GM21717 (cell line): ENCODE measurements at regions not wholly inside any gene's neighbourhood (a gene's known extent, or its start where the extent isn't known, plus 50 kb on each side); places are given as distances from the start of the nearest gene placed in this dataset.

Experiments
- ATAC-seq: cut with Tn5 transposase; IDR thresholded peaks from one replicate; pipeline ENCODE4 v1.9.1; 2021; ENCODE audit warnings: mild to moderate bottlenecking, moderate library complexity; ENCODE audit not compliant: unreplicated experiment

DNA sequence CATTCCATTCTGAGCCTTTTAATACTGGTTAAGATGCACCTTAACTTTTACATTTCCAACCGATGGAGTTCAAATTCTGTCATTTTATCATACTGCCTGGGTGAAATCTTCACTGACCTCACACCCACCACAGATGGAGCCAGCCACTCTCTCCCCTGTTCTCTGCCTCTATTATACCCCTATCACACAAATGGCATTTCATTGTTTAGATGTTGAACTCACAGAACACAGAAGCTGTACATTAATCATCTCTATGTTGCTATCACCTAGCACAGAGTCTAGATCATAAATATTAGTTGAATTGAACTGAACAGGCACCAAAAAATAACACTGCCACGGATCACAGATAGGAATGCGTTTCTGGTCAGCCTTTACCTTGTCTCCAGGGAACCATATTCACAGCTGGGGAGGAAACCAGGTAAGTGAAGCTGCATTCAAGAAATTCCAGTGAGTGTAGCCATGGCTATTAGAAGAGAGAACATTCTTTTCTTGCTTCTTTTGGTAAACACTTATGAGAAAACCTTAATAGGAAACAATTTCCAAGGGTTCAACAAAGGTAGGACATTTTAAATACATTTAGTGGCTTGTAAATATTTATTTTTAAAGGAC is 194.9 kb upstream of the RMST start:
- ATAC-seq: no peak

DNA sequence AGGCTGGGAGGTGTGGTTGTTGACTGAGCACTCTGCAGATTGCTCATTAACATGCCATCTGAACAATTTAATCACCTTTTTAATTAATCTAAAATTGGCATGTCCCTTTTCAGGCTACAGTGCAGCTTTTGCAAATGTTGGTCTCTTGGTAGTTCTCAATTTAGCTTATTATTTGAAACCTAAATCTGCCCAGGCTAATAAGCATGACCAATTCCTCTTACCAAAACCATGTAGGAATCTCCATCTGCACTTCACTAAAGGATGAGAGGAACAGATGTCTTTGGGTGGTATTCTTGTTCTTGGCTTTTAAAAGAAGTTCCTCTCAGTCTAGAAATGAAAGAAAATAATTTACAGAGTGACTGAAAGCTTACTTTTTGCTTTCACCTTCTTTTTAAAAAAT is 190.1 kb upstream of the RMST start:
- ATAC-seq: no peak

DNA sequence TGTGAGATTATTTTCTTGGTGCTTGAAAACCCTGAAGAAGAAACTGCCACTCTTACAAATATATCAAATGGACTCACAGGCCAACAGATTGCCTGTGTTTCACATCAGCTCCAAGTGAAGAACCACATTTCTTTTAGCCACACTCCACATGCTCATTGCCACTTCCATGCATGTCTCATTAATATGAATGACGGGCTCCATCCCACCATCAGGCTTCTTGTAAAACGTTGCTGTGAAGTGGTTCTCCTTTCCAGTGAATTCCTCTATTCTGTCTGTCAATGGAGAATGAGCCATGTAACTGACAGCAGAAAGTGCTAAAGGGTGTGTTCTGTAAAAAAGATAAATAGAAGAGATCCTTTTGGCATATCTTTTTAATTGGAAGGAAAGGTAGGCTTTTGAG is 188.2 kb upstream of the RMST start:
- ATAC-seq: no peak

DNA sequence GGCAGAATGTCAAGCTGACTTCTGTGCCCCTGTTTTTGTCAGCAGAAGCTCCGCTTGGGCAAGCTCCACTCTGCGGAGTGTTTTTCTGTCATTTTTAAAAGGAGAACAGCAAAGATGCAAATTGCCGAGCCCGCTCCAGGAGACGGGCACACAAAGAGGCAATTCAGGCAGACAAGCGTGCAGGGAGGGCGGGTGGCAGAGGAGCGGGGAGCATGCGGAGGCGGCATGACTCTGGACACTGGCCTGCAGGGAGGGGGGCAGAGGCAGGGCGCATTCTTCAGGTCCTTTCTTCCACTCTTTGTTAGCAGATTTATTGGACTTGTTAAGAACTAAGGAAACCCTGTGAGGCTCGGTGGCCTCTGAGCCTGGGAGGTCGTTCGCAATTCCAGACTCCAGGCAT is 187.3 kb upstream of the RMST start:
- ATAC-seq: no peak

DNA sequence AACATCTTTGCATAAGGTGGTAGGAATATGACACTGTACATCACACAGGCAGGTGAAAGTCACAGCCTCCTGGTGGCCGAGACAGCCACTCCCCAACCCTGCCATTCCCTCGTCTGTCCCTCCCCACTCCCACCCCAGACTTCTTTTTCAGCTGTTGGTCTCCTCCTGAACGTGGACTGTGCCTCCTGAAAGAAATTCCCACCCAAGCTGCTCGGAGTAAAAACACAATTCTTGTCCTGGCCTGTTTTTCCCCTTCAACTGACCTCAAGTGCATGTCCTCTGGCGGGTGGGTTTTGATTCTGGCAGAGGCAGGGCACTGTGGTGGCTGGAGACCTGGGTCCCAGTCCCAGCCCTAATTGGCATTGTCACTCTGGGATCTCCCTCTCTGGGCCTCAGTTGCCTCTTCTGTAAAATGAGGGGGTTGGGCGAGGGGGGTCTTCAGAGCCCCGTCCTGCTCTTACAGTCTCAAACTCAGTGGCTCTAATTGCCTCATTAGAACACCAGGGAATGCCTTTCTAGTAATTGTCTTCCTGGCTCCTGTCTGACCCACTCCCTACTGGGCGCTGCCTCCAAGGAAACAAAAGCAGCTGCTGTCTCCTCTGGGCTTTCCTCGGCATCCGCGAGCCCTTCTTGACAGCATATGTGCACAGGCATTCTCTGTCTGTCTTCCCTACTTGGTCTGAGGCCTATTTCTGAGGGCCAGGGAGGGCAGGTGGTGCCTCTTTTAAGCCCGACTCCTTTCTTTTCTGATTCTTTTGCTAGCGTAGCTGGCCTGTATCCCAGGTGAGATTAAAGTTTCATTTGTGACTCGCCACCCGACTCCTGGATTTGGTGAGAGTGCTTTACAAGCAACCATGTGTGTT is 186.6 kb upstream of the RMST start:
- no peak for ATAC-seq

DNA sequence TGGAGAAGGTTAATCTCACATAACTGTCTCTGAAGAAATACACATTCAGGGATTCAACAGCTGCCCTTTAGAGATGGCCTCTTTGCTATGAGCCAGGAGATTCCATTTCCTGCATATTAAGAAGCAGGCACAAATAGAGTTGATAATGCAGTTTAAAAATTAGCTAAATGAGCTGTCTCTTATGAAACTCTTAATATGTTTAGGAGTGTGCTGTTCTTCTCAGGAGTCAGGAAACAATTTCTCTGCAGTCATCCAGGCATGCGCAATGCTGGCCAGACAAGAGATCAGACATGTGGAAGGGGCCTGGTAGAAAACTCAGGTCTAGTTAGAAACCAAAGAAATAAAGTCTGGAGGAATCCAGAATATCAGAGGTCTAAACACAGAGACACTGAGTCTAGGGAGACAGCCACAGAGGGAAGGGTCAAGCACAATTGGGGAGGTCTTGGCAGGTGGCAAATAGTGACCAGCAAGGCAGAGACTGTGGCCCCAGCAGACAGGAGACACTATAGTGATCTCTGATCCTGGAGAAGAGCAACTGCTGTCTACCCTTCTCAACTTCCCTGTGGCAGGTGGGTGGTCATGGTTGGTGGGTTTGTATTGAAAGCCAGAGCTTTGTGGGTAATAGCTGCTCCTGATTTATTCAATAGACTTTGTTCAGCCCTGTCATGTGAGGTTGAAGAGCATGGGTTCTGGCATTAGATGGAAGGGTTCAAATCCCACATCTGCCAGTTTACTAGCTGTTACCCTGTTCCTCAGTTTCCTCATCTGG is 185.8 kb upstream of the RMST start:
- no peak for ATAC-seq

DNA sequence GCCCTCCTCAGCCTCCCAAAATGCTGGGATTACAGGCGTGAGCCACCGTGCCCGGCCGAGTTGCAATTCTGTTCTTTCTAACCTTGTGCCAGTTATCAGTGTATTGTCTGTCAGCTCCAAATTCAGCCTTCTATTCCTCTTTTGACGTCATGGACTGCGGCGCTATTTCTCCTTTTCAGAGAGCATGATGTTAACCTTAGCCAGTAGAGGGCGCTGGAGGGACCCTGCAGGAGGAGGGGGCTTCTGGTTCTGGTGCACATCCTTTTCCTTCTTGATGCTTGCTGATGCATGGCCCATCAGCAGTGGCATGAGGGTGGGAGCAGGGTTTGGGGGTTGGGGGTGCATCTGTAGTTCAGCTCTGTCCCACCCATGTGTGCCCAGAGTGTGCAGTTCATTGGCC is 179.3 kb upstream of the RMST start:
- ATAC-seq: no peak

DNA sequence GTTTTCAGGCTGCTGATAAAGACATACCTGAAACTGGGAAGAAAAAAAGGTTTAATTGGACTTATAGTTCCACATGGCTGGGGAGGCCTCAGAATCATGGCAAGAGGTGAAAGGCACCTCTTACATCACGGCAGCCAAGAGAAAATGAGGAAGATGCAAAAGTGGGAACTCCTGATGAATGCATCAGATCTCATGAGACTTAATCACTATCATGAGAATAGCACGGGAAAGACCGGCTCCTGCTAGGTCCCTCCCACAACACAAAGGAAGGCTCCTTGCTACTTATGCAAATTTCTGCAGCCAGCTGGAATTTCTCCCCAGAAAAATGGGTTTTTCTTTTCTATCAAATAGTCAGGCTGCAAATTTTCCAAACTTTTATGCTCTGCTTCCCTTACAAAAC is 174.1 kb upstream of the RMST start:
- no peak for ATAC-seq

DNA sequence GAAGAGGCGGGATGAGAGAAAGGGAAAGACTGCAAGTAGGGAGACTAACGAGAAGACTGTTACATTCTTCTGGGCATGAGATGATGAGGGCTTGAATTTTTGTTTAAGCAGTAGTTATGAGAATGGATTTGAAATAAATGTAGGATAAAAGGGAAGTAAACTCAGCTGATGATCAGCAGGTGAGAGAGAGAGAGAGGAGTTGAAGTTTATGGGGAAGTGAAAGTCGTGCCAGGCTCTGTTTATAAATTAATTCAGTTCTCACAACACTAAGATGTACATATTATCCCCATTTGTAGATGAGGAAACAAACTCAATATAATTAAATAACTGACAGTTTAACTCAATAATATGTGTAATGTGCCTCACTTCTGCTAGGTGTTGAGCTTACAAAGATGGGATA is 170.0 kb upstream of the RMST start:
- no peak for ATAC-seq

DNA sequence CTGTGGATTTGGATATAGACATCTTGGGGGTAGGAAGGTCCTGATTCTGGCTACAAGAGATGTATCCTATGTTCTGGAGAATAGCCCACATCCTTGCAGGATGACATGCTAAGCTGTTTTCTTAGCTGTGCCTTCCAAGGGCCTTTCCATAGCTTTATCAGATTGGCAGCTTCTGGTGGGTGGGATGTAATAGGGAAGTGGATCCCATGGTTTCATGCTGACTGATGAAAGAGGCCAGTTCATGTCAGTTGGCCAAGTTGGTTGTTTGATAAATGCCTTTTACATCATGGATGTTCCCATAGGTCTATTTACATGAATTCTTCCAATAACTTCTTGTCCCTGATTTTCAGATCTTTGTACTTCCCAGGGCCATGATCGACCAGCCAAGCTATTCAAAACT is 169.1 kb upstream of the RMST start:
- no peak for ATAC-seq

DNA sequence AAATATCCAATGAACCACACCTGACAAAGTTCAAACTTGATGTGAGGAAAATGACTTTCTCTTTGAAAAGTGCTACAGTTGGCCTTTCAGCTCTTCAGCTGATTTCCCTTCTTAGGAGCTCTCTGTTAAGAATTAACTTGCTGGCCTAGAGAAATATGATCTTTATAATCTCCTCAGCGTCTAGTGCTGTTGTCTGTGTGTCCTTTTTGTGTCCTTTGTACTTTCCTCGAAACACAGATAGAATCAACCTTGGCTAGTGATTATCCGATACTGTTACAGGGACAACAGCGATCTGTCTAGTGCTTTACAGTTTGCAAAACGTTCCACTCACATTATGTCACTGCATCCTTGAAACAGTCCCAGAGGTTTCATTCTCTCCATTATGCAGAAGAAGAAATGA is 162.8 kb upstream of the RMST start:
- ATAC-seq: no peak

DNA sequence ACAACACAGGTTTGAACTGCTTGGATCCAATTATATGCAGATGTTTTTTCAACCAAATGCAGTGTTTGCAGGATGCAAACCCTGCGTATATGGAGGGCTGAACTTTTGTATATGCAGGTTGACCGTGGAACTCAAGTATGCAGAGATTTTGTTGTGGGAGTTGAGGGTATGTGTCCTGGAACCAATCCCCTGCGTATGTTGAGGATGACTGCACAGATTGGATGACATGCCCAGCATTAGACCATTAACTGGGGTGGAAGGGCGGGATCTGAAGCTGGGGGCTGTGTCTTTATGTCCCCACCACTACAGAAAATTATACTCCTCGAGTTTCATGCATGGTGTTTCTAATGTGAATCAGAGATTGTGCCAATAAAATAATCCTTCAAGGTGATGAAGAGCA is 162.2 kb upstream of the RMST start:
- no peak for ATAC-seq

DNA sequence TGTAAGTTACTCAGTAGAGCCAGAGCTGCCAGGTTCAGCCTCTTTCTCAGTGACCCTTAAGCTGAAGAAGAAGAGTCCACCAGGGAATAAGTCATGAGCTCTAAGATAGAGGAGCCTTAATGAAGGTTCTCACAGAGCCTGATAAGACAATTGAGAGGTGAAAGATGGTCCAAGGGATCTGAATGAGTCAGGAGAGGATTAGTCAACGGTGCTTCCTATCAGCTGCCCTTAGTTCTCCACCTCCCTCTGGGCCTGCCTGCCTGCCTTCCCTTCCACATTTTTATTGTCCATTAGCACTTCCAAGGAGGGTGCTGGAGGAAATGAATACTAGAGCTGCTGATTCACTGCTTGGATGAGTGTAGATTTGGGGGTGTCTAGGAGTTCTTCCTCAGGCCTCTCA is 161.7 kb upstream of the RMST start:
- ATAC-seq: no peak

DNA sequence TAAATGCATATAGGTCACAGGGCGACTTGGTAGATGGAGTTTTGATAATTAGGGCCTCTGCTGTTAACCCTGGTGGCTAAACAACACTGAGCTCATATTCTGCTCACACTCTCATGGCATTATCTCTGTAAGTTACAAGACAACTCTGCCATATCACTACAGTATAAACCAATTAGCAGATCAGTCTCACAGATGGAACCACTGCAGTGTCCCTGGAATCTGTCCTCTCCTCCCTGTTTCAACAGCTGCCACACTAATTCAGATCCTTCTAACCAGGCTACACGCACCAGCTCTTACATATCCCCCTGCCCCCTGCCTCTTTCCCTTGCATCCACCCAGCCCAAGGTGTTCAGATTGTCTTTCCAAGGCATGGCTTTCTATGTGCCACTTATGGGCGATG is 161.0 kb upstream of the RMST start:
- ATAC-seq: no peak

DNA sequence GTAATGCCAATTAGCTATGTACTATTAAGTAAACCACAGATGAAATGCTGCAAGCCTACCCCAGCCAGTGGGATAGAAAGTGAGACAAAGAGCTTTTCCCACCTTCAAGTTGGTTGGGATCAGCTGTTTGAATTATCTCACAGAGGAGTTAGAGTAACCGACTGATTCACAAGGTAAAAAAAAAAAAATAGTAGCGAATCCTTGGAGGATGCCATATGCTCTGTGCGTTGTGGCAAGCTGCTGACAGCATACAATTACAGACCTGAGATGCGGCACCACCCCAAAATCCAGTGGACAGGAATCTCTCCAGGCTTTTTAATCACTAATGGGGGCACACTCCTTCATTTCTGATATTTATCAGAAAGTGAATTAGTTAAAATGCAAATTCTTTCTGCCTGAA is 157.0 kb upstream of the RMST start:
- no peak for ATAC-seq

DNA sequence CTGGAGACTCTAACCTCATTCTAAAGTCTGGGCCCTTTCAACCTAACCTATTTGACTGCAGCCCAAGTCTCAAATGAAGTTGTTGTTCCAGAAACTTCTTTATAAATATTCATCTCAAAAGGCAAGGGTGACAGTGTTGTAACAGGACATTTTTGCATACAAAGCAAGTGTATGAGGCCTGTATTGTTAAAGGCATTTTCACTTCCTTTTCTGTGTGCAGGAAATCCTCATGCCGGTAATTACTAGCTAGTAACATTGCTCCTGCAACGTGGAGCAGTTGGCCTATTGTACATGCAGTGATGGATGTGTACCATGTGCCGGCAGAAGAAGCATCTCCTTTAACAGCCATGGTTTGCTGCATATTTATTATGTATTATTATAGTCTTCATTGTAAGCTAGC is 156.5 kb upstream of the RMST start:
- peak; percentile 99 for ATAC-seq

DNA sequence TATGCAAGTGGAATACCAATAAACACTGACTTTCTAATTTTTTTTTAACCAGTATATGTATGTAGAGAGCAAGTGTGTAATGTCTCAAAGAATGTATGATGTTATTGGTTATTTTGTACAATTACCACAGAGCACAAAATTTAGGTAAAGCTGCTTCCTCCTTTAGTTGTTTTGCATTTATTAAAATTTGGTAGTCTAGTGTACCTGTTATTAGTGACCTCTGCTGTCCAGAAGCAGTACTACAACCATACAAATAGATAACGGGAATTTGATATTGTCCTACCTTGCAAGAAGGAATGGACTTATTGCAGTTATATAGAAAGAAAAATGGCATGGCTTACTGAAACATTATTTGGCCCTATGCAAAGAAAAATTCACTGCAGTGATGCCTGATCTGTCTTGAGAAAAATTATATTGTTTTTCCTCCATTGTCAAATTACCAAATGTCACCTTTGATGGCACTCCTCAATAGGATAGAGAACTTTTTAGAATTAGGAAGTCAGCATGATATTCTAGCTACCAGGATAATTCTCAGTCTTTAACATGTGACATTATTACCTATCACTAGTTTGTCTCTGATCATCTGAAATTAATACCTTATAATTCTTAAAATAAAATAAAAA is 153.9 kb upstream of the RMST start:
- no peak for ATAC-seq

DNA sequence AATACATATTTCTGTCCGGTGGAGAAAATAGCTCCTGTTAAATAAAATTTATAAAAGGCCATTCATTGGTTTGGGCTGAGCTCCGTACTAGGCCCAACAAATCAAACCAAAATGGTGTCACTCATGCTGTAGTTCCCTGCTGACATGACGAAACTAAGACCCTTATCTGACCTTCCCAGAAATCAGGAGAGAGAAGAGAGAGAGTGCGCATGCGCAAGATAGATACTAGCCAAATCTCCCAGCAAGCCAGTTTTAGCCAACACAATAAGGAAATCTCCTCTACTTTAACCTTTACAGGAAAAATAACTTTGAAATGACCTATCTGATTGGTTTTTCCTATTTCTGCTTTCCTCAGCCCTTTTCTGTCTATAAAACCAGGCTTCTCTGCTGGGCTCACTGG is 152.7 kb upstream of the RMST start:
- ATAC-seq: no peak

DNA sequence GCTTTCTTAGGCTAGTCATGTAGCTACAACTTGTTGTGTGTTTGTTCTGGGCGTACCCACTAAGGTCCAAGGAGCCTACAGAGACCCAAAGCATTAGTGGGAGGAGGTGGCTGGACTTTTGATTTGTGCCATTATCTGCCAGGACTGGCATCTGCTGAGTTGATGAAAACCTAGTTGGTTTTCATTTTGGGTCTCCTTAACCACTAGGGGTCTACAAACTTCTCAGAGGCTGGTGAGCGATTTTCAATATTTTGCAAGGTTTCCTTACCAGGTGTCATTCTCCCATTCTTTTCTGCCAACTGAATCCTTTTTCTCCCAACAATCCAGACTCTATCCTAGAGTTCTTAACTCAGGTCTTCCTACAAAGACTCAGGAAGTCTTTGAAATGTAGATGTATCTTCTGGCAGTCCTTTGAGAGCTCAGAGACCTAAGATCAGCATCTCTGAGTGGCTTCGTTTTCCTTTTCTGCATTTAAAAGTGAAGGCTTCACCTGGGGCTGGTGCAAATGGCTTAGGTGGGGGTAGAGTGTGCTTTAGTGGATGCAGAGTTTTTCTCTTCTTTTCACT is 150.0 kb upstream of the RMST start:
- no peak for ATAC-seq

DNA sequence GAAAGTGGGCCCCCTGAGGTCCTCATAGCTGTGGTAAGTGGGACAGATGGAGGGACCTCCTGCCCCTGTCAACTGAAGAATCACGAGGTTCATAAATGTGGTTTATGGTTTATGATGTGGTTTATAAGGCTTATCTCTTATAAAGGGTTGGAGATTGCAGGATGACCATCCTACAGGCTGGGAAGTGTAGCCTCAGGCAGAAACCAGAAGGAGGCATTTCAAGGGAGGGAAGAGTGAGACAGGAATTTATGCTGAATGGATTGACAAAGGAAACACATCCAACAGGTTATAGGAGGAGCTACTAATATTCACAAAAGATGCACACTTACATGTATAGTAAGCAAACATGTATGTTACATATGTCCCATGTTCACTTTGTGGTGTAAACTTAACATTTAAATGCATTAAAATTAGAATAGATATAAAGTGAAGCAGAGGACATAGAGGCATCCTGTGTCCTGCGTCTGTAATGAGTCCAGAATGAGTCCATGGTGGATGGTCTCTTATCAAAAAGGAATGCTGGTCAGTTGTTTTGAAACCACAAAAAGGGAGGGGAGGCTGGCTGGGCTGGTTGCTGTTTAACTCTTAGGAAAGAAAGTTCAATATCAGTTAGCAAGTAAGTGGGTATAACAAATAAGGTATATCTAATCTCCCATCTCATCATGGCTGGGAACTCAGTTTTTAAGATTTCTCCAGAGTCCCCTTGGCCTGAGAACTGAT is 149.0 kb upstream of the RMST start:
- no peak for ATAC-seq

DNA sequence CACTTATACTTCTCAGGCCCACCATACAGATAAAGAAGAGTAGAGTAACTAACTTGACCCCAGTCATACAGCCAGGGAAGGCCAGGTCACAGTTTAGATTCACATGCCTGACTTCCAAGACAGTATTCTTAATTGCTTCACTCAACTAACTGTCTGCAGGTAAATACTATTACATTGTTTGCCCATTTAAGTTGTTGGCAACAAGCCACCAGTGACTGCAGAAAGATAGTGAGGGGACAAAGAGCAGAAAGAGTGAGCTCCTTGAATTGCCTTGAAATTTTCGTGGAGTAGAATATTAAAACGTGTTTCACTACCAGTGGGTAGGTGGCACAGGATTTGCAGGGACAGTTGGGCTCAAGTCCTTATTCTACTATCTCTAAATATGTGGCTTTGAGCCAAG is 146.3 kb upstream of the RMST start:
- ATAC-seq: no peak
